BE2C (cell line): ENCODE measurements at regions not wholly inside any gene's neighbourhood (a gene's known extent, or its start where the extent isn't known, plus 50 kb on each side); places are given as distances from the start of the nearest gene placed in this dataset.

Experiments
- DNase-seq: peaks from one replicate; pipeline ENCODE4 v3.0.0-alpha.2; 2020
- H3K27me3 ChIP-seq: fragments of 250-450 bp; sonication (Bioruptor Pico); 2 replicates; pipeline ENCODE4 v1.5.1; 2020; ENCODE audit warnings: mild to moderate bottlenecking
- H3K36me3 ChIP-seq: fragments of 250-450 bp; sonication (Bioruptor Pico); 2 replicates; pipeline ENCODE4 v1.5.1; 2020; ENCODE audit warnings: mild to moderate bottlenecking
- H3K4me1 ChIP-seq: fragments of 250-450 bp; sonication (Bioruptor Pico); 2 replicates; pipeline ENCODE4 v1.5.1; 2020
- H3K4me3 ChIP-seq: 2 replicates; pipeline ENCODE4 v1.5.1; 2011; ENCODE audit warnings: low read depth, low read length
- H3K9me3 ChIP-seq: fragments of 250-450 bp; sonication (Bioruptor Pico); 2 replicates; pipeline ENCODE4 v1.5.1; 2020
- TF ChIP-seq, protein P1 (sequence below): IDR thresholded peaks from 2 replicates; pipeline ENCODE4 v1.5.1; 2012; ENCODE audit warnings: mild to moderate bottlenecking, low read depth, low read length

DNA sequence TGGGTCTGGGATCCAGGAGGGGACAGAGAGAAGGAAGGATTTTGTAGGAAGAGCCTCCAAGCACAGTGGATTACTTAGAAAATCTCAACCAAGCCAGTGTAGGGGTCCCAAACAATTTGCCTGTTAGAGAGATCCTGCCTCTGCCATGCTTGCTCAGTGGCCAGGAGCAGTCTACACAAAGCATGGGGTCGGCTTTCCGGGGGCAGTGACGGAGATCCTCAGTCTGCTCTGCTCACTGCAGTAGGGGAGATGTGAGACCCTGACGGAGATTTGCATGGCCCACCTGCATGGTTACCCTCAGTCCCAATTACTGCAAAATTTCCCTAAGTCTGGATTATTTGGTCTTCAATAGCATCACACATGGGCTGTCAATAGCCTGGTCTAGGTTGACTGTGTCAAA, 385.2 kb downstream of the CMPK2 start:
- no peaks in the 10 kb centered on the region for H3K27me3 ChIP-seq

DNA sequence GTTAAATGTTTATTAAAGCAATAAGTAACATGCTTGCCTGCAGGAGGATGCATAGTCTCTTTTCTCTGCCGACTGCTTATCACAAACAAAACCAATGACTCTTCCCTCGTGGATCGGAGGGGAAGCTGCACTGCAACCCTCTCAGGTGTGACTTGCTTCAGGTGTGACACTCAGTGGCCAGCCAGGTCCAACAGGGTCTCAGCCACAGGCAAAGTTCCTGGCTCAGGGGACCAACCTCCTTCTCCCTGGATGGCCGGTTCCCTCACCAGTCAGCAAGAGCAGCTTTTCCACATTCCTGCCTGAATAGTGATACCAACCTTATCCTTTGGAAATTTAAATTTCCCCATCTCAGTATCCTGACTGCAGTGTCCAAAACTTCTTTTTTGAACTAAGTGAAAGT, 383.5 kb downstream of the CMPK2 start:
- H3K36me3 ChIP-seq, result no peaks in the 10 kb centered on the region
- TF ChIP-seq, protein P1, sequence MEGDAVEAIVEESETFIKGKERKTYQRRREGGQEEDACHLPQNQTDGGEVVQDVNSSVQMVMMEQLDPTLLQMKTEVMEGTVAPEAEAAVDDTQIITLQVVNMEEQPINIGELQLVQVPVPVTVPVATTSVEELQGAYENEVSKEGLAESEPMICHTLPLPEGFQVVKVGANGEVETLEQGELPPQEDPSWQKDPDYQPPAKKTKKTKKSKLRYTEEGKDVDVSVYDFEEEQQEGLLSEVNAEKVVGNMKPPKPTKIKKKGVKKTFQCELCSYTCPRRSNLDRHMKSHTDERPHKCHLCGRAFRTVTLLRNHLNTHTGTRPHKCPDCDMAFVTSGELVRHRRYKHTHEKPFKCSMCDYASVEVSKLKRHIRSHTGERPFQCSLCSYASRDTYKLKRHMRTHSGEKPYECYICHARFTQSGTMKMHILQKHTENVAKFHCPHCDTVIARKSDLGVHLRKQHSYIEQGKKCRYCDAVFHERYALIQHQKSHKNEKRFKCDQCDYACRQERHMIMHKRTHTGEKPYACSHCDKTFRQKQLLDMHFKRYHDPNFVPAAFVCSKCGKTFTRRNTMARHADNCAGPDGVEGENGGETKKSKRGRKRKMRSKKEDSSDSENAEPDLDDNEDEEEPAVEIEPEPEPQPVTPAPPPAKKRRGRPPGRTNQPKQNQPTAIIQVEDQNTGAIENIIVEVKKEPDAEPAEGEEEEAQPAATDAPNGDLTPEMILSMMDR, result no peak
- H3K9me3 ChIP-seq, result no peaks in the 10 kb centered on the region
- H3K4me3 ChIP-seq, result no peak overlapping the region
- DNase-seq, result no peak
- no peaks in the 10 kb centered on the region for H3K27me3 ChIP-seq
- no peaks in the 10 kb centered on the region for H3K4me1 ChIP-seq

More for the DNA sequence above, 385.2 kb downstream of the CMPK2 start:
- DNase-seq, result no peak
- H3K36me3 ChIP-seq, result no peaks in the 10 kb centered on the region
- TF ChIP-seq, protein P1, result no peak
- no peaks in the 10 kb centered on the region for H3K9me3 ChIP-seq
- H3K4me1 ChIP-seq, result no peaks in the 10 kb centered on the region
- no peak overlapping the region for H3K4me3 ChIP-seq

DNA sequence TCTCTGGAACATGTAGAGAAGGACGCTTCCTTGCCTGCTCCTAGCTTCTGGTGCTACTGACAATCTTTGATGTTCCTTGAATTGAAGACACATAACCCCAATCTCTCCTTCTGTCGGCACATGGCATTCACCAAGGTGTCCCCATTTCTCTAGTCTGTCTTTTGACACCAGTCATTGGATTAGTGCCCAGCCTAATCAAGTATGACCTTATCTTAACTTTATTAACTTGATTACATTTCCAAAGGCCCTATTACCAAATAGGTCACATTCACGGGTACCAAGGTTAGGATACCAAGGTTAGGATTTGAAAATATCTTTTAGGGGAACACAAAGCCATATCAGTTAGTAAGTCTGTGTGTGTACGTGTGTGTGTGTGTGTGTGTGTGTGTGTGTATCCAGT, 377.9 kb downstream of the CMPK2 start:
- H3K4me3 ChIP-seq, result no peak overlapping the region
- no peak for DNase-seq

DNA sequence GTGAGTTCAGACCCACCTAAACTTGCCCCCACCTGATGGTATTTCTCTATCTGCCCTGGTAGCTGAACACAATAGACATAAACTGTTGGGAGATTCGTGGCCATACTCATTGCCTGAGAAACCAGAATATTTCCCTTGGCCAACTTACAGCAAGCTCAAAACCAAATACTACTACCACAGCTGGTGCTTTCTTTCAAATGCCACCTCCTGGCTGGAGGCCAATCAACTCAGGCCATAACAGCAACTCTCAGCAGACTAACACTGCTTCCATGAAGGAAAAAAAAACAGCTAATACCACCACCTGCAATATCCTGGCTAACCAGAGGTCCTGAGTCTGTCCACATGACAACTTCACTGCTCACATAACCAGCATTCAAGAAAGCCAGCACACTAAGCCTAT, 373.1 kb downstream of the CMPK2 start:
- no peak for DNase-seq
- H3K27me3 ChIP-seq, result no peaks in the 10 kb centered on the region
- H3K4me3 ChIP-seq, result no peak overlapping the region
- H3K9me3 ChIP-seq, result no peaks in the 10 kb centered on the region
- TF ChIP-seq, protein P1, result no peak
- H3K4me1 ChIP-seq, result no peaks in the 10 kb centered on the region
- no peaks in the 10 kb centered on the region for H3K36me3 ChIP-seq

More for the DNA sequence above, 377.9 kb downstream of the CMPK2 start:
- H3K36me3 ChIP-seq, result no peaks in the 10 kb centered on the region
- no peaks in the 10 kb centered on the region for H3K9me3 ChIP-seq
- no peaks in the 10 kb centered on the region for H3K4me1 ChIP-seq
- TF ChIP-seq, protein P1, result no peak
- no peaks in the 10 kb centered on the region for H3K27me3 ChIP-seq

DNA sequence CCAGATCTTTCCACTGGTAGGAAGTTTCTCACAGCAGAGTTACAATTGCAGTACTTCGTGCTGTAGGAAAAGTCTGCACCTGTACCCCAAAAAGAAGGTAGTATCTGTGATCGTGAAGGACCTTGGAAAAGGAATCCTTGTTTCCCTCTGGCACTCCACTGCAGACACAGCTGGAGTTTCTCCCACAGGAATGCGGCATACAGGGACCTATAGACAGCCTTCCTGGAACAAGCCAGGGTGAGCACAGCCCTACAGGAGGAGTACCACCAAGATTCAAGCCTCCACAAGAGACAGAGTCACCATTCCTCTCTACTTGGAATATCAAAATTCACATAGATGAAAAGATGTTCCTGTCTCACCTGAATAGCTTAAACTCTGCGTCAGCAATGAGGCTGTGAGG, 372.4 kb downstream of the CMPK2 start:
- Histone ChIP-seq H3K27me3 (no peaks in the 10 kb centered on the region), H3K9me3 (no peaks in the 10 kb centered on the region), H3K4me3 (no peak overlapping the region), H3K4me1 (no peaks in the 10 kb centered on the region), H3K36me3 (no peaks in the 10 kb centered on the region)
- TF ChIP-seq, protein P1, result no peak
- DNase-seq, result no peak

DNA sequence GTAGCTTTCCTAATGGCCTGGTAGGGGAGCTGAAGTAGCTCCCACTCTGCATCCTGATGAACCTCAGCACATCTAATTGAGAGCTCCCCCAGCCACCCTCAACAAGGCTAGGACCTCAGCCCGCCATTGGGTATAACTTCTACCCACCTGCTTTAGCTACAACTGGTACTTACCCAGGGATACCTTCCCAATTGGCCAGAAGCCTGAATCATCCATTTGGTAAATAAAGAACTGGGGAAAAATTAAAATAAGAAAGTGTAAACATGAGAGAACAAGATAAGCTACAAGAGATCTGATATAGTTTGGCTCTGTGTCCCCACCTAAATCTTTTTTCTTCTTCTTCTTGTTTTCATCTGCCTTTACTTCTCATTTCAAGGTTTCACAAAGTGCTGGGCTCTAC, 372.0 kb downstream of the CMPK2 start:
- Histone ChIP-seq H3K27me3 (no peaks in the 10 kb centered on the region), H3K4me3 (no peak overlapping the region), H3K9me3 (no peaks in the 10 kb centered on the region), H3K36me3 (no peaks in the 10 kb centered on the region), H3K4me1 (no peaks in the 10 kb centered on the region)
- TF ChIP-seq, protein P1, result no peak
- no peak for DNase-seq
